HepG2 (cell line): ENCODE measurements at regions not wholly inside any gene's neighbourhood (a gene's known extent, or its start where the extent isn't known, plus 50 kb on each side); places are given as distances from the start of the nearest gene placed in this dataset.

Experiments
- ATAC-seq: fragments of 200-7000 bp; cut with Tn5 transposase; 3 replicates; pipeline ENCODE4 v1.9.1; 2020; ENCODE audit warnings: mild to moderate bottlenecking, moderate library complexity
- BruUV-seq: library from RNA; stranded (reverse); fragments of 400-500 nt; replicated peaks from 2 replicates; lab custom pipeline; 2021; lab: Mats Ljungman, UMichigan
- CTCF ChIA-PET: fragments of 300-600 bp; formaldehyde crosslinking; extraction: SDS; loops from one replicate; lab custom pipeline; 2021; ENCODE audit warnings: low total read pairs, inconsistent platforms, low intra/inter-chr PET ratio; lab: Yijun Ruan, JAX
- POLR2A ChIA-PET: fragments of 350-600 bp; sonication (Branson Sonifier 250); formaldehyde crosslinking; loops from one replicate; lab custom pipeline; 2020; ENCODE audit warnings: antibody characterized with exemption, inconsistent platforms; lab: Yijun Ruan, JAX
- DNase-seq: peaks from one replicate; pipeline ENCODE4 v3.0.0-alpha.2; 2015; ENCODE audit warnings: low spot score
- FAIRE-seq: peaks from 3 replicates; lab custom pipeline; 2011; peaks lifted over from hg19 to GRCh38; lab: Jason Lieb, UNC
- H2AFZ ChIP-seq: one replicate; pipeline ENCODE4 v1.6.1; 2011; ENCODE audit warnings: low read length, inconsistent platforms
- H3K27ac ChIP-seq: fragments of 300-600 bp; 3 replicates; pipeline ENCODE4 v1.8.0; 2011; ENCODE audit warnings: mixed run types, mild to moderate bottlenecking, mixed read lengths, low read length, inconsistent platforms; ENCODE audit not compliant: insufficient read depth; ENCODE audit errors: extremely low read length
- H3K27me3 ChIP-seq, 2 experiments: fragments of 200-600 bp in 1 of 2; 2 replicates in 1 of 2; 3 replicates in 1 of 2; pipeline versions ENCODE4 v1.6.0 to v1.8.0; 2011; ENCODE audit warnings: low read length in 2 of 2, mild to moderate bottlenecking in 2 of 2, moderate library complexity in 2 of 2, inconsistent platforms in 1 of 2; ENCODE audit not compliant: insufficient read depth in 2 of 2, control insufficient read depth in 1 of 2
- H3K36me3 ChIP-seq, 2 experiments: fragments of 200-600 bp in 1 of 2; replicated peaks in 1 of 2; 2 replicates in 1 of 2; 3 replicates in 1 of 2; pipeline versions ENCODE4 v1.5.1 to v1.8.0; 2011; ENCODE audit warnings: low read length in 2 of 2, inconsistent platforms in 1 of 2; ENCODE audit not compliant: insufficient read depth in 2 of 2, control insufficient read depth in 1 of 2
- H3K4me1 ChIP-seq: 2 replicates; pipeline ENCODE4 v1.5.1; 2012; ENCODE audit warnings: low read length, inconsistent platforms; ENCODE audit not compliant: insufficient read depth
- H3K4me2 ChIP-seq: 2 replicates; pipeline ENCODE4 v1.6.0; 2011; ENCODE audit warnings: low read depth, low read length, inconsistent platforms
- H3K4me3 ChIP-seq, 3 experiments: fragments of 200-600 bp in 1 of 3; sonication (generic), shearing (Covaris generic) in 1 of 3; replicated peaks in 1 of 3; 2 replicates each; pipeline ENCODE4 v1.5.1; 2011 to 2016; ENCODE audit warnings: low read length in 3 of 3, inconsistent platforms in 2 of 3, low read depth in 2 of 3, mild to moderate bottlenecking in 2 of 3, control low read depth in 1 of 3, mixed read lengths in 1 of 3; ENCODE audit not compliant: insufficient read depth in 1 of 3
- H3K79me2 ChIP-seq: one replicate; pipeline ENCODE4 v1.6.1; 2011; ENCODE audit warnings: low read length, inconsistent platforms; ENCODE audit not compliant: insufficient read depth
- H3K9ac ChIP-seq: 2 replicates; pipeline ENCODE4 v1.6.0; 2011; ENCODE audit warnings: mild to moderate bottlenecking, low read depth, low read length, inconsistent platforms; ENCODE audit not compliant: insufficient read depth
- H3K9me3 ChIP-seq: 2 replicates; pipeline ENCODE4 v1.5.1; 2012; ENCODE audit warnings: mild to moderate bottlenecking, low read length
- H4K20me1 ChIP-seq: 2 replicates; pipeline ENCODE4 v1.6.0; 2011; ENCODE audit warnings: inconsistent platforms, mild to moderate bottlenecking, low read length, moderate library complexity; ENCODE audit not compliant: insufficient read depth
- CCAR2 ChIP-seq: fragments of 200-400 bp; formaldehyde crosslinking; optimal IDR thresholded peaks from 2 replicates; pipeline ENCODE3; 2018; ENCODE audit warnings: low read depth, mild to moderate bottlenecking, low read length, moderate library complexity
- CENPBD1 ChIP-seq: sonication (generic); formaldehyde crosslinking; IDR thresholded peaks from 2 replicates; pipeline ENCODE4 v1.8.0; 2022; ENCODE audit warnings: missing genetic modification reagents, low read depth, mild to moderate bottlenecking, borderline replicate concordance
- GLI4 ChIP-seq: sonication (generic); formaldehyde crosslinking; IDR thresholded peaks from 2 replicates; pipeline ENCODE4 v1.5.1; 2020; ENCODE audit warnings: missing genetic modification reagents, mild to moderate bottlenecking, moderate library complexity, borderline replicate concordance
- SAP130 ChIP-seq: IDR thresholded peaks from 2 replicates; pipeline ENCODE4 v1.6.1; 2016; ENCODE audit warnings: low read depth
- ZNF546 ChIP-seq: sonication (generic); formaldehyde crosslinking; conservative IDR thresholded peaks from 2 replicates; pipeline ENCODE4 v1.8.1; 2023; ENCODE audit warnings: mild to moderate bottlenecking, missing genetic modification reagents
- ZNF746 ChIP-seq: sonication (generic); formaldehyde crosslinking; IDR thresholded peaks from 2 replicates; pipeline ENCODE4 v1.8.0; 2022; ENCODE audit warnings: mild to moderate bottlenecking, missing genetic modification reagents
- WGBS: methylation state at CpG from one replicate; pipeline ENCODE4 v1.1.6; 2017; ENCODE audit warnings: low lambda C conversion rate; 5-methylcytosine and 5-hydroxymethylcytosine counted together
- in situ Hi-C: cut with HindIII; loops from 2 replicates; pipeline ENCODE4 v1.10.0; 2017; ENCODE audit warnings: low pct_unique_long_range_greater_than_20kb; ENCODE audit not compliant: extremely low pct_ligation_motif_present
- intact Hi-C: fragments of 100-400 bp; cut with micrococcal nuclease; formaldehyde crosslinking; loops from one replicate; pipeline ENCODE4 v1.10.0; 2022; ENCODE audit not compliant: unreplicated experiment
- TF ChIP-seq, protein P1 (sequence below): sonication (generic); formaldehyde crosslinking; IDR thresholded peaks from 2 replicates; pipeline ENCODE4 v1.5.0; 2020; ENCODE audit warnings: missing genetic modification reagents
- TF ChIP-seq, protein P2 (sequence below): sonication (generic); formaldehyde crosslinking; IDR thresholded peaks from 2 replicates; pipeline ENCODE4 v1.5.0; 2020; ENCODE audit warnings: mild to moderate bottlenecking, low read depth, missing genetic modification reagents, borderline replicate concordance

DNA sequence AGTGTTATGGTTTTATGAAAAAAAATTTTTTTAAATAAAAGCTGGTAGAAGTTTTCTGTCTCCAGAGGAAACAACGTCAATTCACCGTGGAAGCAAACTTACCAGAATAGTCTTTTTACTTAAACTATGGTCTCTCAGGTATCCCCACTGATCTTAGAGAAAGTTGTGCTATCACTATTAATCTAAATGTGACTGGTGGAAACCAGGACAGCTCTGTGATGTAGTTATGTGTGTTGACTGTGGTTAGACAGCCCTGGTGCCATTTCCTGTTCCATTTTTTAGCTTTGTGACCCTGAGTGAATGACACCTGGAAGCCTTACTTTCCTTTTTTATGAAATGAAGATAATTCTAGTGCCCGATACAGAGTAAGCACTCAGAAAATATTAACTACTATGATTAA is 111.8 kb upstream of the HUWE1 start:
- Histone ChIP-seq H3K4me1 (no peaks in the 10 kb centered on the region), H3K79me2 (no peaks in the 10 kb centered on the region), H3K4me2 (no peak overlapping the region), H3K9me3 (no peaks in the 10 kb centered on the region), H2AFZ (no peak overlapping the region), H3K36me3 (no peaks in the 10 kb centered on the region), H4K20me1 (no peaks in the 10 kb centered on the region), H3K9ac (no peak overlapping the region), H3K4me3 (no peak overlapping the region), H3K27me3 (no peaks in the 10 kb centered on the region), H3K27ac (no peak overlapping the region)
- TF ChIP-seq SAP130 (CRISPR knock-in tag) (no peak), ZNF746 (CRISPR knock-in tag) (no peak), ZNF546 (CRISPR knock-in tag) (no peak), CCAR2 (no peak), CENPBD1 (no peak), GLI4 (CRISPR knock-in tag) (no peak)
- TF ChIP-seq, protein P1, sequence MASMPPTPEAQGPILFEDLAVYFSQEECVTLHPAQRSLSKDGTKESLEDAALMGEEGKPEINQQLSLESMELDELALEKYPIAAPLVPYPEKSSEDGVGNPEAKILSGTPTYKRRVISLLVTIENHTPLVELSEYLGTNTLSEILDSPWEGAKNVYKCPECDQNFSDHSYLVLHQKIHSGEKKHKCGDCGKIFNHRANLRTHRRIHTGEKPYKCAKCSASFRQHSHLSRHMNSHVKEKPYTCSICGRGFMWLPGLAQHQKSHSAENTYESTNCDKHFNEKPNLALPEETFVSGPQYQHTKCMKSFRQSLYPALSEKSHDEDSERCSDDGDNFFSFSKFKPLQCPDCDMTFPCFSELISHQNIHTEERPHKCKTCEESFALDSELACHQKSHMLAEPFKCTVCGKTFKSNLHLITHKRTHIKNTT (CRISPR knock-in tag) = no peak
- TF ChIP-seq, protein P2, sequence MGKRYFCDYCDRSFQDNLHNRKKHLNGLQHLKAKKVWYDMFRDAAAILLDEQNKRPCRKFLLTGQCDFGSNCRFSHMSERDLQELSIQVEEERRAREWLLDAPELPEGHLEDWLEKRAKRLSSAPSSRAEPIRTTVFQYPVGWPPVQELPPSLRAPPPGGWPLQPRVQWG (CRISPR knock-in tag) = no peak
- DNase-seq = no peak
- ChIA-PET CTCF (no interaction called here), POLR2A (no interaction called here)
- WGBS = 94% methylated on average over 3 of the region's 3 CpGs
- FAIRE-seq = no peak
- in situ Hi-C loops = no loop called here
- intact Hi-C loops = no loop called here
- BruUV-seq = no TSS peak
- ATAC-seq = no peak
